ENCODE measurements at regions not wholly inside any gene's neighbourhood (a gene's known extent, or its start where the extent isn't known, plus 50 kb on each side); places are given as distances from the start of the nearest gene placed in this dataset.

DNA sequence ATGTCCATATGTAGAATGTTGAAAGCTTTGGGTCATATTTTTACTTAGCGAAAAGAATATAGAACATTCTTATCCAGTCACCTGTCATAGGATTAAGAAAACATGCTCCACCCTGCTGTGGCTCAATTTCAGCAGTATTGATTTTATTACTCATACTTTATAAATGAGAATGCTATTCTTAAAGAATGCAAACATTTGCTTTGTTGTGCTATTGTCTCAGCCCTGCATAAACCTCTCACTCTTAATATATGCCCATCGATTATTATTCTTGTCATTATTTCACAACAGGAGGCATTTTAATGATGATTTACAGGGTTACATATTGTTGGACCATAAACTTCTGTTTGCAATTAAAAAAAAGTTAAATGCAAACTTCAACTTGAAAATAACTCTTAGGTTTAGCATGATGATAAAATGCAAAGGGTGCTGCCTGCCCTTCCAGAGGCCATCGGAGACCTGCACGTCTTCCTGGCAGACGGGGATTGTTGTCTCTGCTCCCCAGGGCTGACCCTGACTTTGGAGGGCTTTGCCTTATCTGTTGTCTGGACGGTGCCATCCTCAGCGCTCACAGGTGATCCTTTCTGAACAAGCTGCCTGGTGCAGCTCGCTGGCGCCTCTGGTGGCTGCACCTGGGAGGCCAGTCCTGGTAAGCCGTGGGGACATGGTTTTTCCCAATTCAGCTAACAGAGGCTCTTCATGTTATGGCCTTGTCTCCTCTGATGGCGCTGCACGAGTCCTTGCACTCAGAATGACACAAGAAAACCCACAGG lies 50.0 kb upstream of the SHH start:
- TF ChIP-seq POLR2A (IDR thresholded peaks at IDR 0.05; ENCODE audit: low read depth, low read length) (no peak), TAF1 (IDR thresholded peaks at IDR 0.05; ENCODE audit: low read depth, low read length) (no peak), PAX5 (IDR thresholded peaks at IDR 0.05; ENCODE audit: insufficient read depth, low read length, severe bottlenecking) (no peak)
